K562 (cell line): ENCODE measurements at regions not wholly inside any gene's neighbourhood (a gene's known extent, or its start where the extent isn't known, plus 50 kb on each side); places are given as distances from the start of the nearest gene placed in this dataset.

Experiments
- CTCF ChIP-seq, 3 experiments: IDR thresholded peaks in 2 of 3; conservative IDR thresholded peaks in 1 of 3; 2 replicates each; pipeline ENCODE4 v1.5.1; 2011 to 2012; ENCODE audit warnings: low read length in 3 of 3, mild to moderate bottlenecking in 3 of 3, control low read depth in 2 of 3, improper control_type of control experiment in 1 of 3, inconsistent platforms in 1 of 3, low read depth in 1 of 3, mixed read lengths in 1 of 3, moderate library complexity in 1 of 3; ENCODE audit not compliant: insufficient read depth in 2 of 3
- FOXM1 ChIP-seq, 2 experiments: fragments of 450-650 bp in 1 of 2; sonication (generic) in 1 of 2; formaldehyde crosslinking in 1 of 2; IDR thresholded peaks; 2 replicates each; pipeline versions ENCODE4 v1.6.1 to v1.9.0; 2017 to 2022; ENCODE audit warnings: low read depth in 2 of 2, mild to moderate bottlenecking in 2 of 2, missing genetic modification reagents in 1 of 2, moderate library complexity in 1 of 2
- FOXP4 ChIP-seq: sonication (generic); formaldehyde crosslinking; IDR thresholded peaks from 2 replicates; pipeline ENCODE4 v1.8.0; 2022; ENCODE audit warnings: mild to moderate bottlenecking, missing genetic modification reagents, borderline replicate concordance
- HNRNPK ChIP-seq: fragments of 200-400 bp; formaldehyde crosslinking; IDR thresholded peaks from one replicate; pipeline ENCODE4 v1.6.1; 2018; ENCODE audit warnings: mild to moderate bottlenecking, low read depth, low read length; ENCODE audit not compliant: poor library complexity, severe bottlenecking
- HNRNPUL1 ChIP-seq: fragments of 200-400 bp; formaldehyde crosslinking; IDR thresholded peaks from 2 replicates; pipeline ENCODE4 v1.6.1; 2017; ENCODE audit warnings: low read length
- NFXL1 ChIP-seq: fragments of 450-650 bp; formaldehyde crosslinking; IDR thresholded peaks from 2 replicates; pipeline ENCODE4 v1.4.0; 2021; ENCODE audit warnings: mild to moderate bottlenecking
- NR3C1 ChIP-seq: sonication (generic); formaldehyde crosslinking; IDR thresholded peaks from 2 replicates; pipeline ENCODE4 v1.8.1; 2022; ENCODE audit warnings: missing genetic modification reagents
- SETDB1 ChIP-seq: IDR thresholded peaks from one replicate; pipeline ENCODE4 v1.6.1; 2012; ENCODE audit warnings: low read length, control low read depth, inconsistent platforms
- SMAD1 ChIP-seq: fragments of 150-350 bp; IDR thresholded peaks from 2 replicates; pipeline ENCODE4 v1.6.1; 2014; ENCODE audit warnings: low read length, low read depth; ENCODE audit not compliant: partially characterized antibody
- STAT6 ChIP-seq: sonication (generic); formaldehyde crosslinking; IDR thresholded peaks from 2 replicates; pipeline ENCODE4 v1.8.1; 2023; ENCODE audit warnings: mild to moderate bottlenecking, missing genetic modification reagents
- YY1 ChIP-seq, 3 experiments: IDR thresholded peaks; 2 replicates each; pipeline ENCODE4 v1.6.1; 2011; ENCODE audit warnings: low read length in 2 of 3, mild to moderate bottlenecking in 2 of 3, moderate library complexity in 2 of 3, borderline replicate concordance in 1 of 3, control low read depth in 1 of 3, low read depth in 1 of 3; ENCODE audit not compliant: insufficient read depth in 3 of 3, insufficient replicate concordance in 2 of 3, control insufficient read depth in 1 of 3, insufficient read length in 1 of 3; ENCODE audit errors: extremely low read depth in 1 of 3

GRCh38 chr3:168951884-168952283 lies 711.6 kb downstream of the MECOM start:
- TF ChIP-seq FOXM1 (IDR thresholded peaks at IDR 0.05; ENCODE audit: low read depth) (no peak), FOXM1 (CRISPR knock-in tag; IDR thresholded peaks at IDR 0.05; ENCODE audit: low read depth) (no peak), FOXP4 (CRISPR knock-in tag) (no peak), CTCF (IDR thresholded peaks at IDR 0.05 in 2 of 3, conservative IDR thresholded peaks at IDR 0.05 in 1 of 3; ENCODE audit: insufficient read depth in 2 of 3, low read depth in 1 of 3, low read length in 3 of 3) (no peak), HNRNPUL1 (no peak), STAT6 (no peak), SMAD1 (no peak), SETDB1 (no peak), NR3C1 (CRISPR knock-in tag) (no peak), HNRNPK (no peak), YY1 (IDR thresholded peaks at IDR 0.05; ENCODE audit: borderline replicate concordance in 1 of 3, control insufficient read depth in 1 of 3, extremely low read depth in 1 of 3, insufficient read depth in 3 of 3, insufficient read length in 1 of 3, insufficient replicate concordance in 2 of 3, low read depth in 1 of 3, low read length in 2 of 3) (no peak), NFXL1 (CRISPR knock-in tag) (no peak)
